Retina (tissue), 1 donor: ENCODE measurements at regions not wholly inside any gene's neighbourhood (a gene's known extent, or its start where the extent isn't known, plus 50 kb on each side); places are given as distances from the start of the nearest gene placed in this dataset.
"Not testable (repeated sequence)": the region's sequence is repeated elsewhere in the genome, so short reads cannot be mapped to it uniquely, and the experiment has no call there.

Experiments used
- DNase-seq: peaks from one replicate; pipeline ENCODE4 v3.0.0-alpha.2; 2016

DNA sequence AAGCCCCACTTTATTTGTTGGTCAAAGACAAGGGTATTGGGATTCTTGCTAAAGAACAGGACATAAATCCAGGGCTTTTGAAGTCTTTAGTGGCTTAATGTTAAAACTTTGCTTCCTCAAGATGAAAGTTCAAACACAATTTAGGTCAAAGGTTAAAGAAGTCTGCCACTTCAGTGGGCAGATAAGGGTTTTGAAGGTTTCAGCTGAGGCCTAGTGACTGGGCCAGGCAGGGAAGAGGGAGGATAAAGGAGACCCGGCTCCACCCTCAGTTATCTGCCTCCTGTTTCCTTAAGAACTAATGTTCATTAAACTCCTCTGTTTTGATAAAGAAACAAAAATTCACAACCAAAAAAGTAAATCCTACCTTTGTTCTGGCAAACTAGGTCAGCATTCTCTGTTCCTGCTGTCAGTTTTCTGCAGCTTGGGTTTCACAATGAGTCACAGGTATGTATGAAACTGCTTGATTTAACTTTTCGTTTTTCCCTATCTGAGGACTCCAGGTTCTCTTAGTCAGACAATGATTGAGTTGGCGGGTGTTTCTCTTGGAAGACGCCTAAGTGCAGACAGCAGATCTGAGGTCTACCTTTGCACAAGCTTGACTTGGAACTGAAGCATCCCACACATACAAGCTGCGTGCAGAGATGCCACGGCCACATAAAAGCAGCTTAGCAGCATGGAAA, 208.3 kb downstream of the EXOC5 start:
- DNase-seq, result no peak

DNA sequence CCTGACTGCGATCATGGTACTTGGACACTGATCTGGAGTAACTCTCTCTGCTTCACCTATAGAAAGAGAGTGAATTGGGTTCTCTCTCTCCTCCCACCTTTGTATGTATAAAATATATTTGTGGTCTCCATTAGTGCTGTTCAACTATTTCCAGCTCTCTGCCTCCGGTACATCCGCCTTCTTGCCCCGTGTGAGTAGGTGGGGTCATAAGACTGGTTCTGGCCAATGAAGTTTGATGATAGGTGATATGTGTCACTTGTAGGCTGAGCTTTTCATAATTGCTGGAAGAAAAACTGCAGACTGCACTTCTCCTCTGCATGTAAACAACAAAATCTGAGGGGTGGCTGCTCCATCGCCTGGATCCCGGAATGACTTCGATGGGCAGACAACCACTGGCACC, 210.4 kb downstream of the EXOC5 start:
- no peak for DNase-seq

DNA sequence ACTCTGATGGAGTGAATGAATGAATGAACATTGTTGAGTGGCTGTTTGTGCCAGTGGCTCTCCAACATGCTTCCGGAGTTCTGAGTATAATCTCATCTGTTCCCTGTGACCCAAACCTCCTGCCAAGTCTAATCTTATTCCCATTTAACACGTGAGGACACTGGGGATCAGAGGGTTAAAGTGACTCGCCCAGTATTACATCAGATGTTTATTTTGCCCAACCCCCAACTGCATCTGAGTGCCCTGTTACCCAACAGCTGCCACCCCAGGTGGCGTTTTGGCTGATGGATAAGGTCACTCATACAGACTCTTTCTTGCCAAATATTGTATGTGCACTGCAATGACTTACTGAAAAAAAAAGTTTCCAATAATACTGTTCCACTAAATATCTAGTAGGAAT, 210.9 kb downstream of the EXOC5 start:
- DNase-seq, result no peak

DNA sequence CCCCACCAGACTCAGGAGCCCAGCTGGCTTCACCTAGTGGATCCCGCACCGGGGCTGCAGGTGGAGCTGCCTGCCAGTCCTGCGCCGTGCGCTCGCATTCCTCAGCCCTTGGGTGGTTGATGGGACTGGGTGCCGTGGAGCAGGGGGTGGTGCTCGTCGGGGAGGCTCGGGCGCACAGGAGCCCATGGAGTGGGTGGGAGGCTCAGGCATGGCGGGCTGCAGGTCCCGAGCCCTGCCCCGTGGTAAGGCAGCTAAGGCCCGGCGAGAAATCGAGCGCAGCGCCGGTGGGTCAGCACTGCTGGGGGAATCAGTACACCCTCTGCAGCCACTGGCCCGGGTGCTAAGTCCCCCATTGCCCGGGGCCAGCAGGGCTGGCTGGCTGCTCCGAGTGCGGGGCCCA, 212.2 kb downstream of the EXOC5 start:
- DNase-seq, result not testable (repeated sequence)

DNA sequence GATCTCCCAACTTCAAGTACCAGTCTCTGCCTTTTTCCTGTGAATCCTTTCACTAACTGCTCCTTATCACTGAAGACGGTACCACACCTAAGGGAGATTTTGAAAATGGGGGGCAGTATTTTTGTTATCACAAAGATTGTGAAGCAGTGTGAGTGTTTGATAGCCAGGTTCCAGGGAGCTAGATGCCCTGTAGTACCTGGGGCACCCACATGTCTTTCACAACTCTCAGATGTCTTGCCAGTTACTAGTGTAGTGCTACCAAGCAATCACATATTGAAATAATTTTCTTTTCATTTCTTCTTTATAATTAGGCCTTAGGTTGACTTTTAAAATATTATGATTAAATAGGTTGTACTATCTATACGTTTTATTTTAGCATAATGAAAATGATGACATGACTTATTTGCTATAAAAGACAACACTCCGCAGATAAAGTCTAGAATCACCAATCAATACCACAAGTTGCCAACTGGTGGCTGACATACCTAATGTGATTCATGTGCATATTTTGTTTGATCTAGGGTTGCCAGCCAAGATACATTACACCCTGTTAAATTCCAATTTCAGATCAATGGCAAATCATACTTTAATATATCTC, 215.9 kb downstream of the EXOC5 start:
- no peak for DNase-seq

DNA sequence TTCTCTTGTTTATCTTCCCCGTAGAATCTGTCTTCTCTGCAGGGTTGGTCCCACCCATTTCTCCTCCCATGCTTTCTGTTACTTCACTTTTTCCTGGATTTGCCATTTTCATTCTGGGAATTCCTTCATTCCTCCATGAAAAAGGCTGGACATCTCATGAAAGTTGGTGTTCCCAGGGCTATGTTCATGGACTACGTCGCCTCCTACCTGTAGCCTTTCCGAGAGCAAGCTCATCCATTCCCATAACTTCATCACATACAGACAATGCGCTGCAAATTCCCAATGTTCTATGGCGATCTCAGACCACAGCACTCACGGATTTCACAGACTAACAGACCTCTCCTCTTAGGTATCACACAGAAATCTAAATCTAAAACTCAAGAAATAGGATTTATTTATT, 217.1 kb downstream of the EXOC5 start:
- no peak for DNase-seq

DNA sequence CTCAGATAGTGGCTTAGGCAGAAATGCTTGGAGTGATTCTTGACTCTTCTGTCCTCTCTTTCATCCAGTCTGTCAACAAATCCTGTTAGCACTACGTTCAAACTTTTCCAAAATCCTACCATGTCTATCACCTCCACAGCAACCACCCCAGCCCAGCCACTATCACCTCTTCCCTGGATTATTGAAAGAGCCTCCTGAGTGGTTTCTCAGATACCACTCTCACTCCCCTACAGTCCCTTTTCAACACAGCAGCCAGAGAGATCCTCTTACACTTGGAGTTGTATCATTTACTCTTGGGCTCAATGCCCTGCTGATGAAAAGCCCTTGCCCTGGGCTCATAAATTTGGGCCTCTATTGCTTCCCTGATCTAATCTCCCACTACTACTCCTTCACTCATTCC, 218.9 kb downstream of the EXOC5 start:
- no peak for DNase-seq

DNA sequence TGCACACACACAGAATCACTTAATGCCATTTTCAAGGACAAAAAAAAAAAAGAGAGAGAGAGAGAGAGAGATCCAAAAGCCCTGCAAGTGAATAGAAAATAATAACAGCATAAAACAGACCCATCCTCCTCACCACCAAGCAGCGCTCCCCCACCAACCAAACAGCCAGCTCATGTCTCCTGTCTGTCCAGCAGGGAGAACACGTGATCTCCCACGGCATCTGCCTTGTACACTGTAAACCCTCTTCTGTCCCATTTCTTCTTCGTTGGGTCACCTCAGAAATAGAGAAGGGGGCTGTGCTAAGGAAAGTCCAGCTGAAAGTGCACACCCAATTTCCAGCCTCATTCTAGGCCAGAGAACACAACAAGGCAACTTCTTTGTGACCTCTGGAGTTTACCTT, 222.5 kb downstream of the EXOC5 start:
- DNase-seq, result no peak

DNA sequence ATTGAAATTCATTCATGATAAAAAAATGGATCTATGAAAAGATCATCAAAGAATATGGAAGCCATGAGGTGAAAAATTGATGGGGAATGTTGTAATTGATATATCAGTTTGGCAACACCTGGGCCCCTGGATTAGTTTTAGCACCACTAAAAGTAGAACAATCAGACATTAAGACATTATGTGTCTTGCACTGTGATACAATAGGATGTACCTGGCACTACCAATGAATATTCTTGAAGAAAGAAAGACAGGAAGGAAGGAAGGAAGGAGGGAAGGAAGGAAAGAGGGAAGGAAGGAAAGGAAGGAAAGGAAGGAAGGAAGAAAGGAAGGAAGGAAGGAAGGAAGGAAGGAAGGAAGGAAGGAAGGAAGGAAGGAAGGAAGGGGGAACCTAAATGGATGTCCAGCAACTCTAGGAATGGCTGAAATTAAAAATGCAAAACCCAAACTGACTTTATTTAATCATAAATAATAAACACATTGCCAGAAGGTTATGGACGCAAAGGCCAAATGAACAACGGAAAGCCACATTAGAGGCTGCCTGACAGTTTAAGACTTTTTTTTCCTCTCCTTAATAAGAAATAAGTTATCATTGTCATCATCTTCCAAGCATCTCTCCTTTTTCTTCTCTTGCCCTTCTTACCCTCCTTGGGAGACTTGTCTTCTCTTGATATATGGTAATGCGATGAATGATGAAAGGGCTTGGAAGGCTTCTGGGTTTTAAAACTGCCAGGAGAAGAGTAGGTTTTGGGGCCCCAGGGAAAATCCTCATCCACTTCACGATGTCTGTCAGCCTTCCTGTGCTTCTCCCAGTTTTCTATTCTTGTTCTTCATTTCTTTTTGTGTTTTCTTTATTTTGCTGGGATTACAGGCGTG, 224.4 kb downstream of the EXOC5 start:
- not testable (repeated sequence) for DNase-seq

DNA sequence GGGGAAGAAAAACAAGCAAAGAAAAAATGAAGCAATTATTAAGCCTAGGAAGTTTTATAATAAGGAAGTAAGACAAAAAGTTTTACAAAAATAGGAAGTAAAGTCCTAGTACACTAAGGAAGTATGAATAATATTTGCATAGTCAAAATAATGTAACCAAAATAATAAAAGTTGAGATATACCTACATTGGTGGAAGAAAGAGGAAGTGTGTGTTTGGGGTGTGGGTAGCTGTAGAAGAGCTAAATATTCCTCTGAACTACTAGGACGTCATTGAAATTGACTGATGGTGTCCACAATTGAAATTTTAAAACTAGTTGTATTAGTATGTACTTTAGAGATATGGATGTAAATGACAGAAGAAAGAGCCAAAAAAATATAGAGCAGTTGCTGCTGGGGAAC, 228.4 kb upstream of the OTX2 start:
- DNase-seq, result no peak

DNA sequence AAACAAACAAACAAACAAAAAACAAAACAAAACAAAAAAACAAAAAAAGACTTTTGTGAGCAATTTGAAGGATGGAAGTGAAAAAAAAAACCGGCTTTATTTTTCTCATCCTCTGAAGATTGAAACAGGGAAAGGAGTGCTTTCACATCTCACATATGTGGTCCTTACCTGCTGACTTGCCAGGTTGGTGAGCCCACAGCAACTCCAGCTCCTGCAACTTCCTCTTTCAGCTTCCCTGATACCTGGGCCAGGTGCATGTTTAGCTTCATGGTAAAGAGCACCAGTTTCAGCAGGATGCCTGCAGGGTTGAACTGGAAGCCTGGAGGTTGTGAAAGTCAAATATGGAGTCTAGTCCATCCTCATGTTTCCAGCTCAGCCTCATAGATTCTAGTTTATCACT, 221.2 kb upstream of the OTX2 start:
- no peak for DNase-seq

DNA sequence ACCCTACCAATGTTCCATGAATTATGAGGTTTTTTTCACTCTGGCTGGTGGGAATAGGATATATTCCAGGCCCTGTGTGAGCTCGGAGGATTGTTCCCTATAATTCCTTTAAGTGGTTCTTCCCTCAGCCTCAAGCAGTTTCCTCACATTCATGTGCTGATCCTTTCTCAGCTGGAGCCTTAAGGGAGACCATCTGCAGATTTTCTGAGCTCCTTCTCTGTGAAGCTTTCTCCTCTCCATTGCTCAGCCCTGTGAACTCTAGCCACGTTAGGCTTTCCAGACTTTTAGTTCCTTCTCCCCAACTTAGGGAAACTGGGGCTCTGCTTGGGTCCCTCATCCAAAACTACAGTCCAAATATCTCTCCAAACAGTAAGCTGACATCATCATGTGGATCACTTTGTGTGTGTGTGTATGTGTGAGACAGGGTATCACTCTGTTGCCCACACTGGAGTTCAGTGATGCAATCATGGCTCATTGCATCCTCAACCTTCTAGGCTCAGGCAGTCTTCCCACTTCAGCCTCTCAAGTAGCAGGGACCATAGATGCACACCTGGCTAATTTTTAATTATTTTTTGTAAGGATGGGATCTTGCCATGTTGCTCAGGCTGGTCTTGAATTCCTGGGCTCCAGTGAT, 219.5 kb upstream of the OTX2 start:
- DNase-seq, result no peak

DNA sequence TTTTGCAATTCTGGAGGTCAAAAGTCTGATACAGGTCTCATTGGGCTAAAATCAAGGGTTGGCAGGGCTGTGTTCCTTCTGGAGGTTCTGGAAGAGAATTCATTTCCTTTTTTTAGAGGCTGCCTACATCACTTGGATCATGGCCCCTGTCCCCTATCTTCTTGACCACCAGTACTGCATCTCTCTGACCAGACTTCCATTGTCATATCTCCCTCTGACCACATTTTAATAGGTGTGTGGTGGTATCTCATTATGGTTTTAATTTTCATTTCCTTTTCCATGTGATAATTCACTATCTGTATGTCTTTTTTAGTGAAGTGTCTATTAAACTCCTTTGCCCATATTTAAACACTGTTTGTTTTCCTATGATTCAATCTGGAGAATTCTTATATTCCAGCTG, 215.2 kb upstream of the OTX2 start:
- no peak for DNase-seq

DNA sequence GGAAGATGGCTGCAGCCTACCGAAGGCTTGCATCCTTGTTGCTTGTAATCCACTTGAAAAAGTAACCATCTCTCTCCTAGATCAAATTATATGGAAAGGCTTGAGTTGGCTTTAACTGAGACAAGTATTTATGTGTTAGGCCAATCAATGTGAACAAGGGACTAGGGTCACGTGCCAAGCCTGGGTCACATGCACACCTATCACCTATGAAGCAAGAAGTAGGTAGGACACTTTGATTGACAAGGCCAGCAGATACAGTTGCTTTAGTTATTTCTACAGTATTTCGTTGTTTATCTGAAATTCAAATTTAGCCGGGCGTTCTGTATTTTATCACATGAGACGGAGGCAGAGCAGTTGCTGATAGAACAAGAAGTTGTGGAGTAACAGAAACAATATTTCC, 212.3 kb upstream of the OTX2 start:
- DNase-seq, result no peak

DNA sequence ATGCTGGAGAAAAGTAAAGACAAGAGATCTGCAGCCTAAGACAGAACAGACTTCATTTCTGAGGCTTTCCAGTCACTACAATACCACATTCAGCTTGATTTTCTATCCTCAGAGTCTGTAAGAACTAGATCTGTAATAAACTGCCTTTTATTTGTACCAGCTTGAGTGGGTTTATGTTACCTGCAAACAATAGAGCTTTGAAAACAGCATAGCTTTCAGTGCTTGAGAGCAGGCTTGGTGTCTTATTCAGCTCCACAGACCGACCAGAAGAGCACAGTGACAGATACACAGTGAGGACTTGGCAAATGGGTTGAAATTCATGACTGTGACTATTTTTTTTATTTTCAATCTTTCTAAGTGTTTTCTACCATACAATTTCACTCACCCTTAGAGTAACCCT, 207.8 kb upstream of the OTX2 start:
- no peak for DNase-seq

DNA sequence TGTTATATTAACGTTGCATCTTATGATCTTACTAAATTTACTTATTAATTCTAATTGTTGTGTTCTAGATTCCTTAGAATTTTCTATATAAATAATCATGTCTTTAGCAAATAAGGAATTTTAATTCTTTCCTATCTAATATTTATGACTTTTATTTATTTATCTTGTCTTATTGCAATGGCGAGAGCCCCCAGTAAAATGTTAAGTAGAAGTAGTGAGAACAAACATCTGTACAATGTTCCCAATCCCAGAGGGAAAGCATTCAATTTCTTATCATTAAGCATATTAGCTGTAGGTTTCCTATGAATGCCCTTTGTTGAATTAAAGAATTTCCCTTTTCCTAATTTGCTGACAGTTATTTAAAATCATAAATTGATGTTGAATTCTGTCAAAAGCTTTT, 203.7 kb upstream of the OTX2 start:
- no peak for DNase-seq

DNA sequence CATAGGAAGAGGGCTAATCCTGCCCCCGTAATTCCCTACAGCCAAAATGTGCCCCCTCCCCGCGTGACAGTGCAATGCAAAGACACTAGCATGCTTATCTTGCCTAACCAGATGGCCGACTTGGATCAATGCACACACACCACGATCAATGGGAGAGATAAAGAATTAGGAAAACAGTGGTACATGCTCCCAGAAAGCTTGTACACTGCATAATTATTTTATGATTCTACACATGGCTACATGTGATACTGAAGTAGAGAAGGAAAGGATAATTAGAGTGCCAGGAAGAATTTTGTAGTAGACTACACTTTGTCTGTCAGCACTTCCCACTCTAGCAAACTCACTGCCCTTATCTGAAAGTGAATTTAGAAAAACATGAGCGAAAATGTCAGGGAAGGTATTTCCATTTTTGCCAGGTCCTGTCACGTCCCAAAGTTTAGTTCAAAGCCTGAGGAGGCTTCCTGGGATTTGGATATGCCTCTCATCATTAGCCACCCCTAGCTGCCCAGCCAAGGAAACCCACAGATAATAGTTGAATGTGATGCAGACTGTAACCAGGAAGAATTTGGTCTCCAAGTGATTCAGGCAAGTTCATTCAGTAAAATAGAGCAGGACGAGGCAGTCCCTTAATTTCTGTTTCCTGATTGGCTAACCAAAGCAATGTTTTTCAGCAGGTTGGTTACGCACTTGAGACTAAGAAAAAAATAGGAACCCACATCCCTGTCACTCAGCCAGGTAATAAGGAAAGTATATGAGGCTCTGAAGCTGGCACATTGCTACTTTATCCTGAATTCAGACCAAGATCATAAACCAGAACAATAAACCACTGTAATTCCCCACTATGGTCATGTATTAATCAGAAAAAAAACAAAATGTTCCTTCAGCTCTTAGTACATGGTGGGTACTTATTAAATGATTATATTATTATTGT, 199.6 kb upstream of the OTX2 start:
- DNase-seq, result peak; percentile 21

DNA sequence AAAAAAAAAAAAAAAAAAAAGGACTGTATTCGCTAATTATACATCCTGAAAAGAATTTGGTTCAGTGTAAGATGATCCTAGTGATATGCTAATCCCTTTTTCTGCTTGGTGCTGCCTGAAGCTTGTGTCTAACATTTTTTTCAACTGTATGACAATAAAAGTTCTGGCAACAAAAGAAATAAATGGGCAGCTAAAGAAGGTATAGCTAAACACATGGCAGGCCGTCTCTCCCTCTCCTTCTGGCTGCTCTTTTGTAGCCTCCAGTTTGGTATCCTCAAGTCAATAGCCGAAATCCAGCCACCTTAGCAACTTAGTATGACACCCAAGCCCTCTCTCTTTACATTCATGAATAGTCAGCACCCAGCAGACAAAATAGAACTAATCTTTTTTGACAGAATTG, 198.3 kb upstream of the OTX2 start:
- no peak for DNase-seq

DNA sequence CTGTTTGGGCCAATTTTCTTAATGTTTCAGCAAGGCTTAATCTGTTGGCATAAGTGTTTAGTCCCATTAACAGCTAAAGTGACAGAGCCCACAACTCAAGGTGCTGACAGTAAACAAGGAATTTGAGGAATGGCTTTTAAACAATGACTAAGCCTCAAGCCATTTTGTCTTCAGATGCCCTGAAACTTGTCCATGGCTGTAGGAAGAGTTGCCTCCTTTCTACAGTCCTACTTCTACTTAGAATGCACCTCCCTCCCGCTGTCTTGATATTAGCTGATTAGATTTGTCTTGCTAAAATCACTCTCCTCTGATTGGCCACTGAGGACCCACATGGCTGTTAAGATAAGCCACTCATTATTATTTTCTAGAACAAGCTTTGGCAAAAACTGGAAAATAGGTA, 188.4 kb upstream of the OTX2 start:
- DNase-seq, result no peak

DNA sequence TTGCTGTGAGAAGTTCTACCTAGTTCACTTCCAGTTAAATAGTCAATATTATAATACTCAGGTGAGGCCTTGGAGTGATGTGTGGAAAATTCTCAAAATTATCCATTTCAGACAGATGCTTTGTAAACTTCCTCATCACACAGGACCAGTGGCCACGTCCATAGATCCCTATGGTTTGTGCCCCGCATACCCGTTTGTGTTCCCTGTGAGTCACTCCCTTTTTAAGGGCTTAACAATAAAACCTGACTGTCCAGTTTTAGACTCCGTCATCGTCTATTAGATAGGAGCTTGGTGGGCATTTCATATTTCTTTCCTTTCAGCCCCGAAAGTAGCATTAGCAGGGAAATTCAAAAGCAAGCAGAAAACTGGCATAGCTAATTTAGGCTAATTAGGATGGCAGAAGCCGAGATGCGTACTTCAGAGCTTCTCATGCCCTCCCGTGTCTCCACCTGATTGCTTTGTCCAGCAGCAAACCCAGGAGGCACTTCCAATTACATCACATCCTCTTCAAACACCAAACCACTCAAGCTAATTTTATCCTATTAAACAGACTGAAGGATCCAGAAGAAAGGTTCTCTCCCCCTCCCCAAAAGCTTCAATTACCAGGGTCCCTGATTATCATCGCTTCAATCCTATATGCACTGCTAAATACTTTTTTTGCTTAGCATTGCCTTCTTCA, 186.6 kb upstream of the OTX2 start:
- peak; percentile 4 for DNase-seq

DNA sequence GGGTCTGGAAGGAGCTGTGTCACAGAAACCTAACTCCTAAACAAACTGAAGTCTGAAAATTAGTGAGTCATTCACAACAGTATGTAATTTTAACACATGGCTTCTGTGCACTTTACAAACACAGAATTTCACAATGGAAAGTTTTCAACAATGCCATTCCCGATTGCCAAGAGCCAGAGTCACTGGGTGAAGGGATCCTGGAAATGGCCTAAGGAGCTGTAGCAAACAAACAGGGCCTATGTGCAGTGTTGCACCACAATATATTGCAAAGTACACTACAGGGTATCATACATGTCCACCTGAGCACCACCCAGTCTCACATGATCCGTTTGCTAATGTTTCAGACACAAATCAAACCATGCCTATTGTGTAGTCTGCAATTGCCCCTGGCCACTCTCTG, 184.7 kb upstream of the OTX2 start:
- no peak for DNase-seq

DNA sequence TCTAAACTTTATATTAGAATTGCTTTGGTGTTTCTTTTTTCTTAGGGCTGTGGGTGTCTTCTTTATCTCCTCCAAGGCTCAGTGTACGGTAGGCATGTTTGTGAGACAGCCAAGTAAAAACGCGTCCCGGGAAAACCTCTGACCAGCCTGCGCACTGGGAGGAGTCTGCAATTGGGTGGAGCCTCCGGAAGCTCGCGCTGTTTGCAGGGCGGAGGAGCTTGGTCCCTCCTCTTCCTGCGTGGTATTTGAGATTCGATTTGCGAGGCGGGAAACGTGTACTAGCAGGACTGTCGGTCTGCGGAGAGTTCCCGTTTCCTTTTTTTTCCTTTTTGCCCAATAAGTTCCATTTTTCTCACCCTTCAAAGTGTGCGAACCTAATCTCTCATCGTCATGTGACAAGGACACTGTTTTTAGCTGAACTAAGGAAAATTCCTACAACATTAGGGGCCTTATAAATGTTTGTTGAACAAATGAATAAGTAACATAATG, 182.1 kb upstream of the OTX2 start:
- DNase-seq, result no peak
